ENCODE measurements at regions not wholly inside any gene's neighbourhood (a gene's known extent, or its start where the extent isn't known, plus 50 kb on each side); places are given as distances from the start of the nearest gene placed in this dataset.

DNA sequence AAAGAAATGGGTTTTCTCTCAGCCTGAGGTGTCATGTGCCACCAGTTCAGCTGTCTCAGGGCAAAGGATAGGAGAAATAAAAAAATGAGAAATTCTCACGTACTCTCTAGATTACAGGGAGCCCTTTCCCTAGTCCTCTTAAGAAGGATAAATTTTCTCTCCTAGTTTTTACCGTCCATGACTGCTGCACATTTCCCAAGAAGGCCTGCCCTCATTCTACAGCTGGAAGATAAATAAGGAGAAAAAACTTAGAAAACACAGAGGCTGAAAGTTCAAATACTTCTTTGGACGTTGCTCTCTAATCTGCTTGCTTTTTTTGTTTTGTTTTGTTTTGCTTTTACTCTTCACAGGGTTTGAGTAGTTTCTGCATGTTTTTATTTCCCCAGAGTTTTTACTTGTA lies 211.9 kb downstream of the DCAF12L2 start:
- no peaks in the 10 kb centered on the region for H4K20me1 ChIP-seq (ENCODE audit: insufficient read depth)
- no peak overlapping the region for H2AFZ ChIP-seq (ENCODE audit: low read depth)
- H3K27ac ChIP-seq: no peak overlapping the region
- H3K4me2 ChIP-seq: no peak overlapping the region
- no peak overlapping the region for H3K4me3 ChIP-seq (IDR thresholded peaks at IDR 0.05; ENCODE audit: insufficient read depth, low read depth, low read length)
- H3K36me3 ChIP-seq (ENCODE audit: insufficient read depth): no peaks in the 10 kb centered on the region
- H3K9ac ChIP-seq: no peak overlapping the region
- H3K79me2 ChIP-seq (ENCODE audit: insufficient read depth, low read depth): no peaks in the 10 kb centered on the region
- no peaks in the 10 kb centered on the region for H3K4me1 ChIP-seq (ENCODE audit: low read depth, poor library complexity, severe bottlenecking)
- no peaks in the 10 kb centered on the region for H3K27me3 ChIP-seq (ENCODE audit: insufficient read depth, low read depth)
- TF ChIP-seq CTCF (conservative IDR thresholded peaks at IDR 0.05; ENCODE audit: low read depth, low read length): no peak

- no peaks in the 10 kb centered on the region for H3K79me2 ChIP-seq (ENCODE audit: insufficient read depth, low read depth)
- no peaks in the 10 kb centered on the region for H3K4me1 ChIP-seq (ENCODE audit: low read depth, poor library complexity, severe bottlenecking)
- H3K4me3 ChIP-seq (IDR thresholded peaks at IDR 0.05; ENCODE audit: insufficient read depth, low read depth, low read length): no peak overlapping the region
- no peak overlapping the region for H3K27ac ChIP-seq
- H4K20me1 ChIP-seq (ENCODE audit: insufficient read depth): no peaks in the 10 kb centered on the region
- H3K27me3 ChIP-seq (ENCODE audit: insufficient read depth, low read depth): no peaks in the 10 kb centered on the region
- no peak overlapping the region for H3K9ac ChIP-seq
- TF ChIP-seq CTCF (conservative IDR thresholded peaks at IDR 0.05; ENCODE audit: low read depth, low read length): no peak
- H2AFZ ChIP-seq (ENCODE audit: low read depth): no peak overlapping the region
- no peaks in the 10 kb centered on the region for H3K36me3 ChIP-seq (ENCODE audit: insufficient read depth)
- no peak overlapping the region for H3K4me2 ChIP-seq
Observed at GRCh38 chrX:125977851-125978250, 188.2 kb downstream of the DCAF12L2 start.

GRCh38 chrX:125998432-125998831 lies 167.7 kb downstream of the DCAF12L2 start:
- peak; percentile 53 for TF ChIP-seq CTCF (conservative IDR thresholded peaks at IDR 0.05; ENCODE audit: low read depth, low read length)
- Histone ChIP-seq H3K4me1 (ENCODE audit: low read depth, poor library complexity, severe bottlenecking) (no peaks in the 10 kb centered on the region), H4K20me1 (ENCODE audit: insufficient read depth) (no peaks in the 10 kb centered on the region), H3K4me3 (IDR thresholded peaks at IDR 0.05; ENCODE audit: insufficient read depth, low read depth, low read length) (no peak overlapping the region), H3K79me2 (ENCODE audit: insufficient read depth, low read depth) (no peaks in the 10 kb centered on the region), H3K27me3 (ENCODE audit: insufficient read depth, low read depth) (no peaks in the 10 kb centered on the region), H3K4me2 (no peak overlapping the region), H3K27ac (no peak overlapping the region), H3K36me3 (ENCODE audit: insufficient read depth) (no peaks in the 10 kb centered on the region), H3K9ac (no peak overlapping the region), H2AFZ (ENCODE audit: low read depth) (no peak overlapping the region)

GRCh38 chrX:126027229-126027628 lies 138.9 kb downstream of the DCAF12L2 start:
- no peak for TF ChIP-seq CTCF (conservative IDR thresholded peaks at IDR 0.05; ENCODE audit: low read depth, low read length)
- Histone ChIP-seq H3K27ac (no peak overlapping the region), H3K27me3 (ENCODE audit: insufficient read depth, low read depth) (no peaks in the 10 kb centered on the region), H3K4me1 (ENCODE audit: low read depth, poor library complexity, severe bottlenecking) (no peaks in the 10 kb centered on the region), H3K4me2 (no peak overlapping the region), H4K20me1 (ENCODE audit: insufficient read depth) (no peaks in the 10 kb centered on the region), H3K9ac (no peak overlapping the region), H2AFZ (ENCODE audit: low read depth) (no peak overlapping the region), H3K79me2 (ENCODE audit: insufficient read depth, low read depth) (no peaks in the 10 kb centered on the region), H3K4me3 (IDR thresholded peaks at IDR 0.05; ENCODE audit: insufficient read depth, low read depth, low read length) (no peak overlapping the region), H3K36me3 (ENCODE audit: insufficient read depth) (no peaks in the 10 kb centered on the region)

DNA sequence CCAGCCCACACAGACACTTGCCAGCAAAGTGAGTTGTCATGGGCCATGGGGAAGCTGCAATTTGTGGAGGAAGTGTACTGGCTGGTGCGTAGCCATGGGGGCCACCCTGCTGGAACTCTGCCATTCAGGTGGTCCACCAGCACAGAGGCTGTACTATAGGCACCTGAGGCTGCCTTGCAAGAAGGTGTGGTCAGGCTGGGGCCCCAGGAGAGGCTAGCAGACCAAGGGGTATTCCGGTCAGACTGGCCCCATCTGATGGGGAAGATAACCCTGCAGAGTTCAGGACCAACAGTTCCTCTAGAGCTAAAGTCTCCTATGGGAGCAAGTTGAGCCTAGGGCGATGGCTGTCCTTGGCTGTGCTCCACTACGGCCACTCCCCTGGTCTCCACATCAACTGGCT lies 136.1 kb downstream of the DCAF12L2 start:
- H3K79me2 ChIP-seq (ENCODE audit: insufficient read depth, low read depth): no peaks in the 10 kb centered on the region
- no peaks in the 10 kb centered on the region for H3K27me3 ChIP-seq (ENCODE audit: insufficient read depth, low read depth)
- no peak overlapping the region for H2AFZ ChIP-seq (ENCODE audit: low read depth)
- H3K4me1 ChIP-seq (ENCODE audit: low read depth, poor library complexity, severe bottlenecking): no peaks in the 10 kb centered on the region
- no peak overlapping the region for H3K4me2 ChIP-seq
- TF ChIP-seq CTCF (conservative IDR thresholded peaks at IDR 0.05; ENCODE audit: low read depth, low read length): no peak
- no peak overlapping the region for H3K27ac ChIP-seq
- no peak overlapping the region for H3K9ac ChIP-seq
- H3K4me3 ChIP-seq (IDR thresholded peaks at IDR 0.05; ENCODE audit: insufficient read depth, low read depth, low read length): no peak overlapping the region
- H4K20me1 ChIP-seq (ENCODE audit: insufficient read depth): no peaks in the 10 kb centered on the region
- H3K36me3 ChIP-seq (ENCODE audit: insufficient read depth): no peaks in the 10 kb centered on the region
